ENCODE measurements at regions not wholly inside any gene's neighbourhood (a gene's known extent, or its start where the extent isn't known, plus 50 kb on each side); places are given as distances from the start of the nearest gene placed in this dataset.

- no peak overlapping the region for H4K8ac ChIP-seq (replicated peaks; ENCODE audit: insufficient read length, low read depth, low read length)
- H3K79me1 ChIP-seq (ENCODE audit: insufficient read depth, low read depth, low read length, poor library complexity, severe bottlenecking) = no peaks in the 10 kb centered on the region
- H3K23me2 ChIP-seq (ENCODE audit: insufficient read length, low read depth, low read length, poor library complexity, severe bottlenecking) = no peaks in the 10 kb centered on the region
- no peak overlapping the region for H2BK12ac ChIP-seq (ENCODE audit: insufficient read length, low read depth, low read length)
- no peak overlapping the region for H3K4me2 ChIP-seq (ENCODE audit: insufficient read depth, insufficient read length, low read length)
- no peak overlapping the region for H2BK15ac ChIP-seq (ENCODE audit: low read depth, low read length)
- no CpG with 5 or more reads among the region's 1 CpG for WGBS (ENCODE audit: extremely low coverage, insufficient read length, low lambda C conversion rate)
- H4K91ac ChIP-seq (ENCODE audit: insufficient read length, low read depth, low read length) = no peak overlapping the region
- no peaks in the 10 kb centered on the region for H3K36me3 Mint-ChIP-seq (ENCODE audit: insufficient read depth in 1 of 3, low read depth in 3 of 3)
- H3K4ac ChIP-seq (ENCODE audit: low read depth, low read length) = no peak overlapping the region
- no peak overlapping the region for H4K5ac ChIP-seq (ENCODE audit: insufficient read length, low read depth, low read length)
- H3T11ph ChIP-seq (ENCODE audit: low read length) = no peak overlapping the region
- no peak overlapping the region for H3K9ac ChIP-seq (ENCODE audit: extremely low read depth, insufficient read length, low read length)
- H3K4me1 Mint-ChIP-seq = no peaks in the 10 kb centered on the region
- H4K20me1 ChIP-seq (ENCODE audit: control insufficient read depth, insufficient read depth, insufficient read length) = no peaks in the 10 kb centered on the region
- H3K18ac ChIP-seq (ENCODE audit: insufficient read length, low read depth, low read length) = no peak overlapping the region
- no peak overlapping the region for H2BK20ac ChIP-seq (ENCODE audit: low read depth, low read length, poor library complexity, severe bottlenecking)
- H3K4me1 ChIP-seq (ENCODE audit: insufficient read depth, low read length) = no peaks in the 10 kb centered on the region
- no peak overlapping the region for H2AFZ ChIP-seq (ENCODE audit: low read length)
- H3K27me3 Mint-ChIP-seq (ENCODE audit: low read depth) = peaks cover 1% of the 10 kb centered on the region; the same call in 1 of the 2 replicates
- H2AK5ac ChIP-seq (ENCODE audit: insufficient read length, low read length) = no peak overlapping the region
- H3K27me3 ChIP-seq (ENCODE audit: insufficient read depth, low read length) = no peaks in the 10 kb centered on the region
- H3K23ac ChIP-seq (ENCODE audit: insufficient read length, low read depth, low read length) = no peak overlapping the region
- H3K4me3 Mint-ChIP-seq = no peak overlapping the region
- no peak overlapping the region for H2BK5ac ChIP-seq (ENCODE audit: insufficient read length, low read length)
- no peak overlapping the region for H3K27ac ChIP-seq (ENCODE audit: insufficient read length, low read depth, low read length)
- no peaks in the 10 kb centered on the region for H3K79me2 ChIP-seq (ENCODE audit: insufficient read depth, low read length)
- TF ChIP-seq CTCF (conservative IDR thresholded peaks at IDR 0.05) = no peak
- no peaks in the 10 kb centered on the region for H3K9me3 ChIP-seq (ENCODE audit: control insufficient read depth, low read depth, low read length)
- no peak overlapping the region for H3K14ac ChIP-seq (ENCODE audit: insufficient read depth, low read length)
- no peaks in the 10 kb centered on the region for H3K9me3 Mint-ChIP-seq
- no peak overlapping the region for H3K27ac Mint-ChIP-seq
- DNase-seq = no peak
- no peak overlapping the region for H3K56ac ChIP-seq (ENCODE audit: insufficient read length, low read depth, low read length)
- no peak overlapping the region for H2BK120ac ChIP-seq (ENCODE audit: low read depth, low read length, poor library complexity, severe bottlenecking)
Observed at GRCh38 chr18:66727991-66728390, 124.1 kb upstream of the CDH19 start.
